GM12872 (cell line): ENCODE measurements at regions not wholly inside any gene's neighbourhood (a gene's known extent, or its start where the extent isn't known, plus 50 kb on each side); places are given as distances from the start of the nearest gene placed in this dataset.

Experiments used
- CTCF ChIP-seq: IDR thresholded peaks from 3 replicates; pipeline ENCODE4 v1.5.1; 2011; ENCODE audit warnings: low read depth, mild to moderate bottlenecking, low read length, moderate library complexity; ENCODE audit not compliant: insufficient read depth

DNA sequence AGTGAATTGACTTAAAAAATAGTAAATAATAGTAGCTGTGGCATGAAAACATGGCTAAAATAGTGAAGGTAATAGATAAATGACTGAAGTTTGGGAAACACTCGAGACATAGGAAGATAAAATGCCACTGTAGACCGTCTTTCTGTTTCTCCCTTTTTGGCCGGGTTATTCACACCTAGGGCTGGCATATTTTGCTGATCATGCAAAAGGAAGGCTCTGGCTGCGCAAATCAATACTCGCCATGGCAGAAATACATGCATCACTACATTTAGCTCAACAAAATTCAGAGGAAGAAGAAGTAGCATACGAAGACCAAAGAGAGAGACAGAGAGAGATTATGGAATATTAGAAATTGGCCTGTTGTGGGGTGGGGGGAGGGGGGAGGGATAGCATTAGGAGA is 242.2 kb upstream of the KBTBD8 start:
- no peak for TF ChIP-seq CTCF

DNA sequence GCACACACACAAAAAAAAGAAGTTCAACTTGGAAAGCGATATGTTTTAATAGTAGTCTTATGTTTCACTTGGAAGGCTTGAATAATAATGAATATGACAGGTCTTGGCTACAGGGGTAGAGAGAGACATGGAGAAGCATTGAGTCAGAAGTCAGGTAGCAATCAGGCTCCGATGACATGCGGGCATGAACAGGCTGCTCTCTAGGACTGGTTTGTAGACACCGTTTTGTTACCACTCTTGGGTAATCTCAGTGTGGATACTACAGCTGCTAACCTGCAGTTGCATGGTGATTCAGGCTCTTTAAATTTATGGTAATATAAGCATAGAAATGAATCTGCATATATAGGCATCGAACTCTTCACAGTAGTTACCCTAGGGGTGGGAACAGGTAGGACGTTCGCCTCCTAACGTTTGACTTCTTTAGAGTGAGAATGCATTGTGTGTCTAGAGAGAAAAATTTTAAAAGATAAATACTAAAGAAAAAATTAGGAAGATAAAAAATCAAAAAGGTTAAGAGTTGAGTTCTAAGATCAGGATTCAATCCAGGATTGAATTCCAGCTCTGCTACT is 241.6 kb upstream of the KBTBD8 start:
- no peak for TF ChIP-seq CTCF

DNA sequence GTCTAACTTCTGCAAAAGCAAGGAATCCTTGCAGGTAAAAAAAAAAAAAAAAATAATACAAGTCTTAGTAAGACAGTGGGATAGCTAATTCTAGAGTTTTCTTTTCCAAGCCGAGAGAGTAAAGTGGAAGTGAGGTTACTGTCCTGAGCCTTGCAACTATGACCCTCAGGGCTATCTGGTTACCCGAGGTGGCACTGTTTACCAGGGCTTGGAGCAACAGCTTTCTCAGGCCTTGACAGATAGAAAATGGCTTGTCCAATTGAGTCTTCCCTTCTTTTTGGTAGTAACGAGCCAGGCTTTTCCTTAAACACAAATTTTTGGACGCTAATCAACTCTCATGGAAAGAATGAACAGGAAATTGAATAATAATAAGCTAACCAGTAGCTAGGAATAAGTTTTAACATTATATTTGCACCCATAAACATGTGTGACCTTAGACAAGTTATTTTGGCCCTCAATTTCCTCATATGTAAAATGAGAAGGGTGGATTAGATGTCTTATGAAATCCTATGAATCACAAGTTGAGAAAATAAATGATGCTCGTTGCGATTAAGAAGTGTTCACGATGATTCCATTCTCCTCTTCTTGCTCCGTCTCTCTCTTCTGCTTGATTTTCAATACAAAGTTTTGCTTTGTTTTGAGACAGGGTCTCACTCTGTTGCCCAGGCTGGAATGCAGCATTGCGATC is 236.9 kb upstream of the KBTBD8 start:
- TF ChIP-seq CTCF: no peak

GRCh38 chr3:66762916-66763693 is 235.0 kb upstream of the KBTBD8 start:
- no peak for TF ChIP-seq CTCF

DNA sequence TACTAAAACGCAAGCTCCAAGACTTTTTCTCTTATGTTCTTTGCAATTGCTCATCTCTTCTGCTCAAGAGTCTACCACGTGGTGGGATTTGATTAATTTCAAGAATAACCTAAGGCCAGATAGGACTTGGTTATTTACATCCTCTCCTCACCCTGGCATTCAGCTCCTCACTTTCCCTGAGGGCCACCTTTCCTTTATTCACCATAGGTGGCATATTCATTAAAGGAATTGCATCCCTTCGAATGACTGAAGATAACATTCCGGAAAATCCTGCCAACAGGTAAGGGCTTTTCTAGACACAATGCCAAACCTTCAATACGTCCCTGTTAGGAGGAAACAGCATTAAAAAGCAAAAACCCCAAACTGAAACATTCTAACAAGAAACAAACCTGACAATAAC is 220.0 kb upstream of the KBTBD8 start:
- TF ChIP-seq CTCF: no peak

DNA sequence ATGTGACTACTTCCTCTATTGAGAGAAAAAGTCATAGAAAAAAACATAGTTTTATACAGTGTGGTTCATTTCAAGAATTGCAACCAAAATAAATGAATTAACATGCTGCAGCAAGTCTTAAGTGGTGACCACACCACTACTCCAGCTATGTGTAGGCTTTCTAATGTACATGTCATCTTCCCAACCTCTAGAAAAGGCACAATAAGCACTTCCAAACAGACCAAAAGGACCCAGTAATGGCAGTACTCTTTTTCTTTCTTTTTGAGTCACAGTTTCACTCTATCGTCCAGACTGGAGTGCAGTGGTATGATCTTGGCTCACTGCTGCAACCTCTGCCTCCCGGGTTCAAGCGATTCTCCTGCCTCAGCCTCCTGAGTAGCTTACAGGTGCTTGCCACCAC is 219.3 kb upstream of the KBTBD8 start:
- TF ChIP-seq CTCF: no peak

DNA sequence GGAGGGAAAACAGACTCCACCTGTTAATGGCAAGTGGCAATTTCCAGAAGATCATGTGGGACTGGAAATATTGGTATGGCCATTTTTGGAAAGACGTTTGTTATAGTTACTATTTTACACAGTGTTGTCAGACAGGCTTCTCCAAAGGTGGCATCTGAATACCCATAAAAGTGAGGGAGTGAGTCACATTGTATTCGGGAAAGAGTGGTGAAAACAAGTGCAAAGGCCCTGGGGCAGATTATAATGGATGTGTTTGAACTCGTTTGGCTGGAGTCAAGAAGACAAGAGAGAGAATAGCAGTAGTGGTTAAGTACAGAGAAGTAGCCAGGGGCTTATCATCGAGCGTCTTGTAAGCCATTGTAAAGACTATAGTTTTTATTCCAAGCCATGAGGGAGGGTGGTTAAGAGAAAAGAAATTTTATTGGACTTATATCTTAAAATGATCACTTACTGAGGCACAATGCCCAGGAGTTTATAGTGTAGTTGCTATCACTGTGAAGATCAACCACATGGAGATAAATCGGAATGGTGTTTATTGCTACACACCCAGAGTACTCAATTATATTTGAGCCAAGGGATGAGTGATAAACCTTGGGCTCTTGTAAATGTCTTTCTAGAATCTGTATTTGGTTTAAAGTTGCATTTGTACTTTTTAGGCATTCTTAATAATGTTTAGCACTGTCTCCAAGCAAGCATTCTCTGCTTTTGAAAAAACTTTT is 212.8 kb upstream of the KBTBD8 start:
- TF ChIP-seq CTCF: no peak
